ENCODE measurements at regions not wholly inside any gene's neighbourhood (a gene's known extent, or its start where the extent isn't known, plus 50 kb on each side); places are given as distances from the start of the nearest gene placed in this dataset.

GRCh38 chr2:105598829-105599698 is 145.6 kb upstream of the NCK2 start:
- Histone ChIP-seq H3K9ac (ENCODE audit: low read depth, low read length) (no peak overlapping the region), H3K36me3 (ENCODE audit: insufficient read depth, low read depth, low read length) (no peaks in the 10 kb centered on the region), H3K9me3 (ENCODE audit: insufficient read depth, low read depth, low read length) (no peaks in the 10 kb centered on the region), H3K4me3 (ENCODE audit: low read length) (no peak overlapping the region), H3K27ac (ENCODE audit: low read length) (no peak overlapping the region), H3K4me1 (ENCODE audit: insufficient read depth, low read length) (no peaks in the 10 kb centered on the region), H3K27me3 (ENCODE audit: insufficient read depth, low read length) (no peaks in the 10 kb centered on the region)

- Histone ChIP-seq H3K4me1 (ENCODE audit: insufficient read depth, low read length) (no peaks in the 10 kb centered on the region; the same call in 1 of the 2 replicates), H3K27me3 (ENCODE audit: insufficient read depth, low read length) (no peaks in the 10 kb centered on the region), H3K9me3 (ENCODE audit: insufficient read depth, low read depth, low read length) (no peaks in the 10 kb centered on the region), H3K4me3 (ENCODE audit: low read length) (no peak overlapping the region), H3K27ac (ENCODE audit: low read length) (no peak overlapping the region), H3K9ac (ENCODE audit: low read depth, low read length) (no peak overlapping the region), H3K36me3 (ENCODE audit: insufficient read depth, low read depth, low read length) (no peaks in the 10 kb centered on the region)
Measured at GRCh38 chr2:105597806-105598803, 146.6 kb upstream of the NCK2 start.

GRCh38 chr2:105597011-105597805 is 147.5 kb upstream of the NCK2 start:
- Histone ChIP-seq H3K9ac (ENCODE audit: low read depth, low read length) (no peak overlapping the region), H3K9me3 (ENCODE audit: insufficient read depth, low read depth, low read length) (no peaks in the 10 kb centered on the region), H3K36me3 (ENCODE audit: insufficient read depth, low read depth, low read length) (no peaks in the 10 kb centered on the region), H3K27ac (ENCODE audit: low read length) (no peak overlapping the region), H3K27me3 (ENCODE audit: insufficient read depth, low read length) (no peaks in the 10 kb centered on the region), H3K4me3 (ENCODE audit: low read length) (no peak overlapping the region), H3K4me1 (ENCODE audit: insufficient read depth, low read length) (peaks cover 3% of the 10 kb centered on the region; the same call in 1 of the 2 replicates)

GRCh38 chr2:105596411-105596921 is 148.2 kb upstream of the NCK2 start:
- no peaks in the 10 kb centered on the region for H3K27me3 ChIP-seq (ENCODE audit: insufficient read depth, low read length)
- H3K9ac ChIP-seq (ENCODE audit: low read depth, low read length) = no peak overlapping the region
- no peak overlapping the region for H3K27ac ChIP-seq (ENCODE audit: low read length)
- no peak overlapping the region for H3K4me3 ChIP-seq (ENCODE audit: low read length)
- no peaks in the 10 kb centered on the region for H3K9me3 ChIP-seq (ENCODE audit: insufficient read depth, low read depth, low read length)
- no peaks in the 10 kb centered on the region for H3K36me3 ChIP-seq (ENCODE audit: insufficient read depth, low read depth, low read length)
- H3K4me1 ChIP-seq (ENCODE audit: insufficient read depth, low read length) = peaks cover 3% of the 10 kb centered on the region; the same call in 1 of the 2 replicates

- peaks cover 3% of the 10 kb centered on the region; the same call in 1 of the 2 replicates for H3K4me1 ChIP-seq (ENCODE audit: insufficient read depth, low read length)
- H3K4me3 ChIP-seq (ENCODE audit: low read length) = no peak overlapping the region
- H3K9me3 ChIP-seq (ENCODE audit: insufficient read depth, low read depth, low read length) = no peaks in the 10 kb centered on the region
- no peak overlapping the region for H3K27ac ChIP-seq (ENCODE audit: low read length)
- H3K9ac ChIP-seq (ENCODE audit: low read depth, low read length) = no peak overlapping the region
- no peaks in the 10 kb centered on the region for H3K36me3 ChIP-seq (ENCODE audit: insufficient read depth, low read depth, low read length)
- H3K27me3 ChIP-seq (ENCODE audit: insufficient read depth, low read length) = no peaks in the 10 kb centered on the region
Measured at GRCh38 chr2:105595536-105595935, 149.2 kb upstream of the NCK2 start.

GRCh38 chr2:105593221-105593967 is 151.3 kb upstream of the NCK2 start:
- no peak overlapping the region for H3K9ac ChIP-seq (ENCODE audit: low read depth, low read length)
- no peaks in the 10 kb centered on the region for H3K27me3 ChIP-seq (ENCODE audit: insufficient read depth, low read length)
- H3K9me3 ChIP-seq (ENCODE audit: insufficient read depth, low read depth, low read length) = no peaks in the 10 kb centered on the region; the same call in 1 of the 2 replicates
- H3K4me1 ChIP-seq (ENCODE audit: insufficient read depth, low read length) = peaks cover 3% of the 10 kb centered on the region; the same call in 1 of the 2 replicates
- no peaks in the 10 kb centered on the region for H3K36me3 ChIP-seq (ENCODE audit: insufficient read depth, low read depth, low read length)
- H3K4me3 ChIP-seq (ENCODE audit: low read length) = no peak overlapping the region
- H3K27ac ChIP-seq (ENCODE audit: low read length) = no peak overlapping the region

GRCh38 chr2:105592288-105592687 is 152.4 kb upstream of the NCK2 start:
- Histone ChIP-seq H3K4me1 (ENCODE audit: insufficient read depth, low read length) (peaks cover 3% of the 10 kb centered on the region; the same call in 1 of the 2 replicates), H3K9me3 (ENCODE audit: insufficient read depth, low read depth, low read length) (no peaks in the 10 kb centered on the region; the same call in 1 of the 2 replicates), H3K9ac (ENCODE audit: low read depth, low read length) (no peak overlapping the region), H3K27ac (ENCODE audit: low read length) (no peak overlapping the region), H3K36me3 (ENCODE audit: insufficient read depth, low read depth, low read length) (no peaks in the 10 kb centered on the region), H3K27me3 (ENCODE audit: insufficient read depth, low read length) (no peaks in the 10 kb centered on the region), H3K4me3 (ENCODE audit: low read length) (no peak overlapping the region)

GRCh38 chr2:105590780-105591660 is 153.7 kb upstream of the NCK2 start:
- H3K27me3 ChIP-seq (ENCODE audit: insufficient read depth, low read length) = no peaks in the 10 kb centered on the region
- no peak overlapping the region for H3K9ac ChIP-seq (ENCODE audit: low read depth, low read length)
- H3K27ac ChIP-seq (ENCODE audit: low read length) = no peak overlapping the region
- H3K9me3 ChIP-seq (ENCODE audit: insufficient read depth, low read depth, low read length) = no peaks in the 10 kb centered on the region; the same call in 1 of the 2 replicates
- no peak overlapping the region for H3K4me3 ChIP-seq (ENCODE audit: low read length)
- H3K36me3 ChIP-seq (ENCODE audit: insufficient read depth, low read depth, low read length) = no peaks in the 10 kb centered on the region
- H3K4me1 ChIP-seq (ENCODE audit: insufficient read depth, low read length) = peaks cover 3% of the 10 kb centered on the region; the same call in 1 of the 2 replicates

GRCh38 chr2:105588581-105588980 is 156.1 kb upstream of the NCK2 start:
- Histone ChIP-seq H3K36me3 (ENCODE audit: insufficient read depth, low read depth, low read length) (no peaks in the 10 kb centered on the region), H3K9ac (ENCODE audit: low read depth, low read length) (no peak overlapping the region), H3K4me1 (ENCODE audit: insufficient read depth, low read length) (peaks cover 6% of the 10 kb centered on the region), H3K27me3 (ENCODE audit: insufficient read depth, low read length) (no peaks in the 10 kb centered on the region), H3K27ac (ENCODE audit: low read length) (no peak overlapping the region), H3K9me3 (ENCODE audit: insufficient read depth, low read depth, low read length) (no peaks in the 10 kb centered on the region; the same call in 1 of the 2 replicates), H3K4me3 (ENCODE audit: low read length) (no peak overlapping the region)

GRCh38 chr2:105587637-105588036 is 157.1 kb upstream of the NCK2 start:
- Histone ChIP-seq H3K9me3 (ENCODE audit: insufficient read depth, low read depth, low read length) (no peaks in the 10 kb centered on the region; the same call in 1 of the 2 replicates), H3K9ac (ENCODE audit: low read depth, low read length) (no peak overlapping the region), H3K36me3 (ENCODE audit: insufficient read depth, low read depth, low read length) (no peaks in the 10 kb centered on the region), H3K4me1 (ENCODE audit: insufficient read depth, low read length) (peaks cover 13% of the 10 kb centered on the region), H3K27me3 (ENCODE audit: insufficient read depth, low read length) (no peaks in the 10 kb centered on the region), H3K4me3 (ENCODE audit: low read length) (no peak overlapping the region), H3K27ac (ENCODE audit: low read length) (no peak overlapping the region)

Measured in iPS-20b (cell line).